ENCODE measurements at regions not wholly inside any gene's neighbourhood (a gene's known extent, or its start where the extent isn't known, plus 50 kb on each side); places are given as distances from the start of the nearest gene placed in this dataset.
"Not testable (repeated sequence)": the region's sequence is repeated elsewhere in the genome, so short reads cannot be mapped to it uniquely, and the experiment has no call there.

DNA sequence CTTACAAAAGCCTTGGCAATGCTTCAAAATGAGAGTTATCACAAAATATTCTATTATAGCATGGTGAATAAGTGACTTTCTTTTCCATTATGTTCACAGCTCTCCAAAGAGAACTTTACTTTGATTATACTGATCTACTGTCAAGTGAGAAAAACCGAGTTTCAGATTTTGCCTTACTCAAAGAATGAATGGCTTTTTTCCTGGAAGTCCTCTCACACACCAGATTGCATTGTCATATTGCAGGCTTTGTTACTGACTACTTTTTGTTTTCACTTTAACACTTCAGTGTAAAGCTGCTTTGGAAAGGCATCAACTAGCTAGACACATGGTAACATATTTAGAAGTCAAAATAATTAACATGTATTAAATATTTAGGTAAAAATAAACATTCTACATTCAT lies 765.2 kb upstream of the NUDT12 start:
- no peak for DNase-seq

DNA sequence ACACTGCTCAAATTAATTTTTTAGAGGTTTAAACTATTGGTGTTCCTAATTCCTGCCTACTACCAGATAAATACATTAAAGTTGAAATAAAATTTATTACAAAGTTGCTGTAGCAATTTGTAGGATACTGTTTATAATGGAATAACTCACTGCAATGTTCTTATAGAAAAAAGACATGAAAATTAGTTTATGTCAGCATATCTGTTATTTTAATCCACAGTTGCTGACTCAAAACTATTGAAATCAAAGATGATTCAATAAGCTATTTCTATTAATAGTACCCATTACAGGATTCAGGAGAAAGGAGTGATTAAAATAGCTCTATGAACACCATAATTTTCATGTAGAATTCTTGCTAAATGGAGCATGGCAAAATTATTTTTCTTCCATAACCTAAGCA lies 764.4 kb upstream of the NUDT12 start:
- no peak for DNase-seq

DNA sequence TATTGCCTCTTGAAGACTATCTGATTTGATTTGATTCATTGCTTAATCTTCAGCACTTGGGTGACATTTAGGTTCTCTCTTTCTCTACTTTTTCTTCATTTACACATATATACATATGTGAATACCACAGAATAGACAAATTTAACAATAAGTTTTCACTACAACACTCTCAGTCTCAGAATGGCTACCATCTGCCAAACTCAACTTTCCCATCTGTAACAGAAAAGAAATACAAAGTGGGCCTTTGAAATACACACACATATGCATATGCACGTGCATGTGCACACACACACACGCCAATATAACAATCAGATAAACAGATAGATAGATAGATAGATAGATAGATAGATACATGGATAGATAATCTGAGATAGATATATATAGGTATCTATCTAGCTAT lies 762.8 kb upstream of the NUDT12 start:
- no peak for DNase-seq

DNA sequence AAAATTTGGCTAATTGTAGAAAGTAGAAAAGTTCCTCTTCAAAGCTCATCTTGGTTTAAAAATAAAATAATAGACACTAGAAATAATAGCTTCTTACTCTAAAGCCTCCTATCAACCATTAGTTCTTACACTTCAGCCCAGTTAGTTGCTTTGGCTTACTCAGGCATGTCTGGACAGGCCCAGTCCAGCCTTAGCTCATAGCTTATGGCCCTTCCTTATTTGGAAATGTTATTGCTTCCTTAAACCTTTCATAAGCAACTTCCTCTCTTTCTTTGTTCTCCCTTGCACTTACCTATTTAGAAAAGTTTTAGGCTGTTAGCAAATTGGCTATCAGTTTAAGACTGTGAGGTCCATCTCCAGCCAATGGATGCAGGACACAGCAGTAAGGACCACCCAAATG lies 754.1 kb upstream of the NUDT12 start:
- DNase-seq, result not testable (repeated sequence)

DNA sequence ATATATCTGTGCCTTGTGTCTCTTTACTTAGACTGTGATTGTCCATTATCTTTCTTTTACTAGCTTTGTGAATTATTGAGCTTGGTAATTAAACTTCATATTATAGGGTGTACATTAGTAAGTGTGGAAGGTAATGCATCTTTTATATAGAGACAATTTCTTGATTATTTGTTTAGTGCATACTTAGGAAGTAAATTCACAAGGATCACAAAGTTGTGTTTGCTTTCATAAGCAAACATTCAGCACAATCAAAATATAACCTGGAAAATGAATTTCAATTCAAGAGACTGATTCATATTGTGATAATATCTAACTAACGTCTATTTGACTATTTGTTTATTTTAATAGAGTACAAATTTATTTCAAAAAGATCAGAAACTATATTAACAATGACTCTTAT lies 749.9 kb upstream of the NUDT12 start:
- DNase-seq, result no peak

DNA sequence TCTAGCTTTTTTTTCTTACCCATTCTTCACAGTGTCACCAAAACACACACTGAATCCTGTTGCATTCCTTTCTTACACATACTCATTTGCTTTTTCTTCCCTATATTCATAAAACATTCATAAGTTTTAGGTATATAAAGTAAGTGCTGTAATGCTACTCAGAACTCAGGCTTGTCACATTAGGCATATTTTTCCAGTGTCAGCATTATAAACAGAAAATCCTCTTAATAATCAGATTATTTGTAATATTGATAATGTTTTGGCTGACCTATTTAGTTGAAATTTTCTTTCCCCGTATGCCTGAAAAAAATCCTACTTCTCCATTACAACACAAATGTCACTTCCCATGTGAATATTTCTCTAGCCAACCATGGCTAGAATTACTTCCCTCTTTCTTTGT lies 743.0 kb upstream of the NUDT12 start:
- DNase-seq, result no peak

DNA sequence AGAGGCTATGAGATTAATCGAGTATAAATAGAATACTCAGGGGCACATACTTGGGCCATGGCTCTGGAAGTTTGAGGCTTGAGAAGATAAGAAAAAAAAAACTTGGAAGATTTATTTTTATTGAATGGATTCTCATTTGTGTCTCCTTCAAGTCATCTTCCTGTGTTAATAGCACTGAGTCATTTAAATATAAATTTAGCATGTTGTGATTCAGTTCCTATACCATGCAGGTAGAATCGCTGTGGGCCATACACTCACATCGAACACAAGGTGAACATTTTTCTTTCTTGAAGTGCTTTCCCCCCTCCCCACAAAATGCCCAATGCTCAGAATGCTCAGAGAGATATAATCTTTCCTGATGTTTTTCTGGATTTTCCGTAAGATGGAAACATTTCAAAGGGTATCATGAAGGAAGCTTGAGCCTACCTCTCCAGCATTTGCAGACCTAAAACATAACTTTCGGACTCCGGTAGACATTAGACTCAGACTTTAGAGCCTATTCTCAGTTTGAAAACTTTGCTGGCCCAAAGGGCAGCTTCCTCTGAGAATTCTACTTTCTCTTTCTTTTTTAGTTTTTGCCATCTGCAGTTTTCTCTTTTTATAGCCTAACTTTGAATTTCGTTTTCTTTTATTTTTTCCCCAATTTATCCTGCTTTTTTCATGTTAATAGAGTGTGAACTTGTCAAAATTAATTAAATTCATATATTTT lies 737.6 kb upstream of the NUDT12 start:
- no peak for DNase-seq

DNA sequence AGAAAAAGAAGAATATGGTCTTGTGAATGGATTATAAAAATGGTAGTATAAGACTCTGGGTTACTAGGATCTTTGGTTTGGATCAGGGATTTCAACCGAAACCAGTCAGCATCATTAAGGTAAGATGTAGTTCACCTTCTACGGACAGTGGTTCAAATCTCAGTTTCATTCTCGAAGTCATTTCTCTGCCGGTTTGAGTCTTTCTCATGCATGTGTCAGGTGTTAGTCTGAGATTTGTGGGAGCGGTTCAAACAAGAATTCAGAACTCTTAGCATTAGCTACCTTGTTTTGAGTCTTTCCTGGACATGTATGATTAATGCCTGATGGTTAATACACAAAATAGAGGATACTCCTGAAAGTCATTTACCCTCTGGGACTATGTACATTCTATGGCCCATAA lies 735.9 kb upstream of the NUDT12 start:
- DNase-seq, result no peak

DNA sequence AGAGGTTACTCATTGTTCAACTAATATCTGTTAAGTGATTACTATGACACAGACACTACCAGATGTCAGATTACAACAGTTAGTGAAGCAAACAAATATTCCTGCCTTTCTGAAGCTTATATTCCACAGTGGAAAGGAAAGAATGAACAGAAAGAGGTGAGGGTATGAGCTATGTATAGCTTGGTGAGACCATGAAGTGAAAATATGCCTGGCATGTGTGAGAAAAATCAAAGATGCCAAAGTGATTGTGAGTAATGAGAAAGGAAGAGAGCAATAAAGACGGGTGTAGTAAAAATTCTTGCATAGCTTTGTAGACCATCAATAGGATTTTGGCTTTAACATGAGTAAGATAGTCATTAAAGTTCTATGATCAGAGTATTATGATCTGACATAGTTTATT lies 734.5 kb upstream of the NUDT12 start:
- DNase-seq, result no peak

DNA sequence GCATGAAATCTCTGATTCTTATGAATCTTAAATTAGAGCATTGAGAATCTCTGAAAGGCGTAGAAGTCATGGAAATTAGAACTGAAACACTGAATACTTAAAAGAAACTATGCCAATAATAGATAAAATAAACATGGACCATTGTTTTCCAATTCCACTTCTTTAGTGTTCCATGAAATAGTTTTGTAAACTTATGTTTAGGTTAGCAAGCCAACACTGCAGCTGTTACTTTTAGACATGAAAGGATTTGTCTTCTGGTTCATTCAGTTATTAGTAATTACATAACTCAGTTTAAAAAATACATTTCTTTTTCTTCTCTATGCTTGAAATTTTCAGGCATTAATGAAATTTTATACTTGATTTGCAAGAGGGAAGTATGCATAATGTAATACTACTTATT lies 733.4 kb upstream of the NUDT12 start:
- no peak for DNase-seq

DNA sequence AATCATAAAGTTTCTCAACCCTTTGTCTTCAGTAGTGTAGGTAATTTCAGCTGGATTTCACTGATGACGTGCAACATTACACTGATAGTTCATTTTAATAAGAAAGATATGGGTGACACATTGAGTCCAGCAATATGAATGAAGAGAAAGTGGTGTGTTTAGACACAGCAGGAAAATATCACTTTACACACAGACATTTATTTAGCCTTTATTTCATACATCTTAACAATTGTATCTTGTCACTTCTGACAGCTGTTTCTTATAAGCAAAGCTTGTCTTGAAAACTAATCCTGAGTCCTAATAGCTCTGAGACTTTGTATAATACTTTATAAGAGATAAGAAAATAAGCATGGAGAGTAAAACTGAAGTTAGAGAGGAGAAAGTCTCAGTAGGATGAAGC lies 720.5 kb upstream of the NUDT12 start:
- DNase-seq, result no peak

DNA sequence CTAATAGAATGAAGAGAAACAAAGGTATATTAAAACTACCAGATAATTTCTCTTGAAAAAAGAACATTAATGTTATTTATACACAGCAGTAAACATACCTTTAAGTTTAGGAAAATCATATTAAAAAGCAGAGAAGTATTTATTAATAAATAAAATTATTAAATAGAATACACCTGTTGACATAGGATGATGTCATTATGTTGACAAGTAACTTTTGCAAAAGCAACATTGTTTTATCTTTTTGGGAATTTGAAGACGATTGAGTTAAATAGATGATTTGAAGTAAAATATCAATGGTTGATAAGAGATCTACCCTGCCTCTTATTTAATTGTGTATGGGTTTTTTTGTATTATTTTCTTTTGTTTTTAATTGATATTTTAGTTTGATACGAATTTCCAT lies 711.1 kb upstream of the NUDT12 start:
- no peak for DNase-seq

DNA sequence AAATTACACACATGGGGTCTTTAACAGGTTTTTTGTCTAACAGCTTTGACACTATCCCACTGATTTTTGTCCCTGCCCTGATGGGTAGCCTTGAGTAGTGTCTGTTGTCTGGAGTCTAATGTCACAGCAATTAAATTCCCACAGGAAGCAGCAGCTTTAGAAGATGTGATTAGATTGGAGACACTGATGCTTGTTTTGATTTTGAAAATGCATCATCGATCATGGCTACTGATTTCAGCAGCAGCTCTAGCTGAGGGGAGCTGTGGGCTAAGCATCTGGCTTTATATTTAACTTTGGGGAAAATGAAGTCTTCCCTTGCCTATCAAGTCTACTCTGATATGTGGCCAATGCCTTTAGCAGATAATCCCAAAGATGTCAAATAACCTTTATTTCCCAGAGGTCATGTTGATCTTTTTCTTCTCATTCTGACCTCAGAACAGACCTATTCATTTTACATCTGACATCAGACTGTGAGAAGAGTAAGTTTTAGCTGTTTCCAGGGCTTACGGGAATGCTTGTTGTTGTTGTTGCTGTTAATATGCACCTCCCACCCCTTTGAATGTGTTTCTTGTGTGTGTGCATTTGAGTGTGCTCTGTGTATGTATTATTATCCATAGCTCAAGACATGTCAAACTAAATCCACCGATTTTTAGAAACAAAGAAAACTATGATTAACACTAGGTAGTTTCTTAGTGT lies 704.9 kb upstream of the NUDT12 start:
- DNase-seq, result no peak

DNA sequence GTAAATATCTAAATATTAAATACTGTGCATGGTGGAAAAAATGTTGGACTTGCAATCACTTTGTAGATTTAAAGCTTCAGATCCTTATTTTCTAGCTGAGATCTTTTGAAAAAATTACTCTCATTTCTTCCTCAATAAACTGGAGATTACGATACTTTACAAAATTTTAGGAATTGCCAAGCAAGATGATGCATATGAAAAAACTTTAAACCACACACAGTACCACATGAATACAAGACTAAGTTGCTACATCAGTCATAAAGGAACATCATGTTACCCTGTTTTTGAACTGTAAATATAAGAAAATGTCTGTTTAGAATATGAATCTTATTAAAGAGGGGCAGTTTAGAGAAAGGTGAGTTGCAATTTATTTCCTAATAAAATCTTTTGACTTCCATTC lies 703.6 kb upstream of the NUDT12 start:
- DNase-seq, result no peak

DNA sequence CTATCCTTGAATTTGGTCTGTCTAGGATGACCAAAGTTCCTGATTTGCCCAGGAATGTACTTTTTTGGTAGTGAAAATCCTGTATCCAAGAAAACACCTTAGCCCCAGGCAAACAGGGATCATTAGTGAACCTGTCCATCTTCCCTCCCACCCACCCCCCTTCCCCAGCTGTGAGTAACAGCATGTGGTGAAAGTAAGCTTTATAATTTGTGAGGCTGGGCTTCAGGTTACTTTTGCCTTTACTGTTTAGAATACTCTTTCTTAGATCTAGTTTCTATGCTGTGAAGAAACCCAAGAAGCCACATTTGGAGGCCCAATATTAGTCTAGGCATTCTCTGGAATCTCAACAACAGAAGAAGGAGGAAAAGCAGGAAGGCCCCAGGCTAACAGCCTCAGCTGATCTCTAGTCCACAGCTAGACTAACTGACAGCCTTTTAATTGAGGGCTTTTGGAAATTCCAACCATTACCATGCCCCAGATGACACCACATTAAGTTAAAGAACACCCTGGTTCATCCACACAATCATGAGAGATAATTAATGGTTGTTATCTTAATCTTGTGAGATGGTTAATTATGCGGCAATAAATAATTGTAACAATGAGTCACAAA lies 703.0 kb upstream of the NUDT12 start:
- no peak for DNase-seq

DNA sequence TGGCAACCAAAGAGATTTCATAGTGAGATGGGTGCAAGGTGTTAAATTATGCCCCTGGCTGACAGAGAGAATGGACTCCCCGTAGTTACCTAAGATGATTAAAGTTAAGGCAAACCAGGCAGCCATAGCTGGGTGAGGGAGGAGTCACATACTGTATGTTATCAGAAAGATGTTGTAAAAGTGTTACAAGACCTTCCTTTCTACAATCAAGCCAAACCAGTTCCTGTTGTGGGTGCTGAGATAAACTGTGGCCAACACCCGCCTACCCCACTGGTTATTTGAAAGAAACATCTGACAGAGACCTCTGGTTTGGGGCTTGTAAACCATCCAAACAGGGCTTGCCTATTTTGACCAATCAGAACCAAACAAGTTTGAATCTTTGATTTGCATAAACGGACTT lies 684.7 kb upstream of the NUDT12 start:
- DNase-seq, result no peak

DNA sequence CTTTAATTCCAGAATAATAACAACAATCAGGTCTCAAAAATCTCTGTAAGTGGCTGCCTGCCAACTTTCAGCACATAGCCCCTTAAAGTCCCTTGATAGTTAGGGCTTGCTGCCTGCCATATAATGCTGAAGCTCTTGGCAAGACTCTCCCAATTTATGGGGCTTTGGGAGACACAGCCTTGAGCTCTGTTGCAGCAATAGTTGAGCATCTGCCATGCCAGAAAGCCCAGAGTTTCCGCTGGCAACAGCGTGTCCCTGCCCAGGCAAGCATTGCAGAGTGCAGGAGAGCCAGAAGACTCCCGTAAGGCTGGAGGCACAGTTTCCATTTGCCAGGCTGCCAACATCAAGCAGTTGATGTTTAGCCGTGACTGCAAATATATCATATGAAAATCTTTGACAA lies 678.5 kb upstream of the NUDT12 start:
- peak; percentile 40 for DNase-seq

DNA sequence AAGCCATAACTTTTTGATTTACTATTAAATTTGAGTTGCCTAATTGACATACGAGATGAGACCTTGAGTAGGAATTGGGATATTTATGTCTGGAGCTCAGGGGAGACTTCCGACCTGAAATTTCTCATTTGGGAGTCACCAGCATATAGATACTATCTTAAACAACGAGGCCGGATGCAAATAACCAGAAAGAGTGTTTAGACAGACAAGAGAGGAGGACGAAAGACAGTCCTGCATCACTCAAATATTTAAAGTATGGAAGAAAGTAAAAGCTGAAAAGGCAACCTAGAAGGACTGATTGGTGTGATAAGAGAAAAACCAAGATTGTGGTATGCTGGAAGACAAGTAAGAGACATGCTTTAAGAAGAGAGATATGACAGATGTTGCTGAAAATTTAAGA lies 675.0 kb upstream of the NUDT12 start:
- DNase-seq, result no peak

DNA sequence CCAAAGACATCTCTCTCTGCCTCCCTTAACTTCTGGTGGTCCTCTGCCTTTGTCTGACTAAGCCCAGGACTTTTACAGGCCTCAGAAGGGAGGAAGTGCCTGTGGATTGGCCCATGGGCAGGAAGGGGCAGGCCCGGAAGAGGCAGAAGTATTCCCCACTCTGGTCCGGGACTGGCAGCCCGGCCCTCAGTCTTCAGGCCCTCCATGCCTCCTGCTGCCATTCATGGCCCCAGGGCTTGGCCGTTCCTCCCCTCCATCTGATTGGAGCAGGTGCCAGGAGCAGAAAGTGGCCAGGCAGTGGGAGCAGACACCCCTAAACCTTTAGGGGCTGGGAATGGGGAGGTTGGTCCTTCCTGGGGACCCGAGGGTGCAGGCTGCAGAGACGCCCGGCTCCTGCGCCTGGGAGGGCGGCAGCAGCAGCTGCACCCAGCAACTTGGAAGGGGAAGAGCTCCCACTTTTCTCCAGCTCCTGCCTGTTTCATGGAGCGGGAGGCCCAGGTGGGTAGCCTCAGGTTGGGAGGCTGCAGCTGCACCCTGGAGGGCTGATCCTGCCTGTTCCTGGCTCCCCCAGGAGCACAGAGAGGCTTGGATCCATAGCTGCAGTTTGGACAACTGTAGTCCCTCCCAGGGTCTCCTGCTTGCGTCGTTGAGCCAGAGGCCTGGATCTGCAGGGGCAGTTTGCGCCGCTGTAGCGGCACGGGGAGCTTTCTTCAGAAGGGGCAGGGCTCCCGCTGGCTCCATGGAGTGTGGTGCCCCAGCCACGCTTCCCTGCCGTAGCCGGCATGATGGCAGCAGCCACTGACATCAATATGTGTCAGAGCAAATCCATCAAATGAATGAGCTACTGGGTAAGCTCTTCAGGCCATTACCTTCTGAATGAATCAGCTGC lies 661.5 kb upstream of the NUDT12 start:
- DNase-seq, result no peak

DNA sequence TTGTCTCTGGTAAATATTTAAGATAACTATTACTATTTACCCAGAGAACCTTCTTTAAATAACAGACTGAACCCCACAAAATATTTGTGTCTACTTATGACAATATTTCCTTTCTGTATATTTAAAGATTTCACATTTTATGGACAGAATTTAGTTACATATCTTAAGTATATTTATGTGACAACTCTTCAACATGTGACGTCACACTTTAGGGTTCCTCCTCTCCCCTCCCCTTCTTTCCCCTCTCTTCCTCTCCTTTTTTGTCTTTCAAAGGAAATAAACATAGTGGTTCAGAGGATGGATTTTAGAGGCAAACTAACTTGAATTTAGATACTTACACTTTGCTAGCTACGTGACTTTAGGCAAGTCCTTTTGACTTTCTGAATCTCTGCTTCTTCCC lies 655.6 kb upstream of the NUDT12 start:
- no peak for DNase-seq

DNA sequence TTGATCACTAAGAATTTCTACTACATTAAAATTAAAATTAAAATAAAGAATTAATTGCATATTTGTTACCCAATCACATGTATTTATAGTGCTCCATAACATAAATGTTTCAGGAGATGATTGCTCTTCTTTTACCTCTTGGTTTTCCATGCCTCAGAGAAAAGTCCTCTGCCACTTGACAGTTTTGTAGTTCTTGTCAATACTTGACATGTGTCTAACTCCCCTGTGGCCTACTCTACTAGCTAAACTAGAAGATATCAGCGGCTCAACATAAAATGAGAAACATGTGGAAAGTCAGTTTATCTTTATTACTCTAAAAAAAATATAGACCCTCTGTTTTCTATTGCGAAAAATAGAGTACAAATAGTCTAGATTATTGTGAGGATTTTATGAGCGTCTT lies 650.6 kb upstream of the NUDT12 start:
- no peak for DNase-seq

DNA sequence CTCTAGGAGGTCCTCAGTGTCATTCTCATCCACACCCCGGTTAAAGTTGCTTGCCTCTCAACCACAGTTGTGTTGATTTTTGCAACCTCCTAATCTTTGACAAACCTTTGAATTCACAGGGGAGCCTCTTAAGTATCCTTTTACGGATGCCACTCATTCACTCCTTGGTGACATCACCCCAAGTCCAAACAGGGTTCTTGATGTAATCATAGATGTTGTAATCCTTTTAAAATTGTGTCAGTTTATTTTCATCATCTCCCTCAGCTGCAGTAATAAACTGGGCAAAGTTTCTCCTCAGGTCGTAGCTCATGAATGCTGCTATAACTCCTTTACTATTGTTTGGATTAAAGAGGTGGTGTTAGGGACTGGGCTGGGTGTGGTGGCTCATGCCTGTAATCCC lies 637.2 kb upstream of the NUDT12 start:
- no peak for DNase-seq

DNA sequence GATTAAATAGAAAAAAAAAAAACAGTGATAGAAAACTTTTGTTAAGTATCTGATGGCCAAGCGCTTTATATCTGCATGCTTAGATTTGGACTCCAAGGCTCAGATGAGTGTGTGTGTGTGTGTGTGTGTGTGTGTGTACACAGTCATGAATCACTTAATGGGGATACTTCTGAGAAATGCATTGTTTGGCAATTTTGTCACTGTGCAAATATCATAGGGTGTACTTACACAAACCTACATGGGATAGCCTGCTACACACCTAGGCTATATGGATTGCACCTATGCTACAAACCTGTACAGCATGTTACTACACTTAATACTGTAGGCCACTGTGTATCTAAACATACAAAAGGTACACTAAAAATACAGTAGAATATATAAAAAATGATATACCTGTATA lies 635.6 kb upstream of the NUDT12 start:
- DNase-seq, result no peak

DNA sequence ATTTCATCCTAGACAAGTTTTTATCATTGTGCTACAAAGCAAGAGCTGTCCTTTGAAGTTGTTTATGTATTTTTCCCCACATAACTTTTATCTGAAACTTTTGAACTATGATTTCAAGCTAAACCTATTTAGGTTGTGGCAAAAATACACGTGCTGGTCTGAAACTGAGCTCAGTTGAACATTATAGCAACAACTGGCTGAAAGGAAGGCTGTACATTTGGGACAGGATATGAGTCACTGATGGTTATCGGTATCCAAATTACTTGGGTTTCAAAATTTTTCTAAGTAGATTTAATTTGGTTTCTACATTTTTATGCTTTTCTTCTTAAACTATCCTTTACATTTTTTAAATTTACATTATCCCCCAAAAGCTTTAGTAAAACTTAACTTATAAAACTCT lies 627.3 kb upstream of the NUDT12 start:
- DNase-seq, result no peak
